Sigmoid colon (tissue), 6 donors: ENCODE measurements at regions not wholly inside any gene's neighbourhood (a gene's known extent, or its start where the extent isn't known, plus 50 kb on each side); places are given as distances from the start of the nearest gene placed in this dataset.

Experiments
- DNase-seq: peaks from one replicate; pipeline ENCODE4 v3.0.0-alpha.2; 2019
- H3K27ac ChIP-seq, 4 donors: fragments of 200-600 bp; sonication (generic); one replicate each; pipeline ENCODE4 v1.5.1; 2016 to 2019; ENCODE audit warnings: mild to moderate bottlenecking in 1 of 4
- H3K27me3 ChIP-seq, 3 donors: fragments of 200-600 bp; sonication (generic); one replicate each; pipeline ENCODE4 v1.5.1; 2019; ENCODE audit warnings: mild to moderate bottlenecking in 1 of 3
- H3K36me3 ChIP-seq, 4 donors: fragments of 200-600 bp; sonication (generic); one replicate each; pipeline ENCODE4 v1.5.1; 2016 to 2019
- H3K4me1 ChIP-seq, 4 donors: fragments of 200-600 bp; sonication (generic); one replicate each; pipeline ENCODE4 v1.5.1; 2017 to 2019
- H3K4me3 ChIP-seq, 4 donors: fragments of 200-600 bp; sonication (generic); one replicate each; pipeline ENCODE4 v1.5.1; 2017 to 2019; ENCODE audit warnings: mild to moderate bottlenecking in 2 of 4, moderate library complexity in 1 of 4
- H3K9me3 ChIP-seq, 4 donors: fragments of 200-600 bp in 3 of 4; sonication (generic) in 3 of 4; one replicate each; pipeline versions ENCODE4 v1.5.1 to v1.6.1; 2013 to 2019
- EP300 ChIP-seq, 4 donors: sonication (generic); formaldehyde crosslinking; IDR thresholded peaks; one replicate each; pipeline ENCODE4 v1.6.1; 2017; ENCODE audit warnings: antibody characterized with exemption in 4 of 4
- POLR2A ChIP-seq, 2 donors: fragments of 450-650 bp; IDR thresholded peaks; one replicate each; pipeline ENCODE4 v1.6.1; 2016; ENCODE audit warnings: antibody characterized with exemption in 2 of 2, mild to moderate bottlenecking in 2 of 2, moderate library complexity in 2 of 2
- POLR2AphosphoS5 ChIP-seq, 4 donors: sonication (generic); formaldehyde crosslinking; IDR thresholded peaks; one replicate each; pipeline ENCODE4 v1.6.1; 2017; ENCODE audit warnings: antibody characterized with exemption in 4 of 4
- WGBS, 2 donors: extraction: QIAGEN DNeasy Blood & Tissue Kit; methylation state at CpG; one replicate each; pipeline ENCODE4 v1.1.7; 2013; 5-methylcytosine and 5-hydroxymethylcytosine counted together
- intact Hi-C: fragments of 100-400 bp; cut with DNase I; formaldehyde crosslinking; loops from one replicate; pipeline ENCODE4 v1.15.1; 2023
- TF ChIP-seq, protein P1 (sequence below), 4 experiments: fragments of 450-650 bp in 3 of 4; fragments of 200-600 bp in 1 of 4; IDR thresholded peaks; one replicate each; pipeline ENCODE4 v1.5.1; 2016 to 2019; ENCODE audit warnings: antibody characterized with exemption in 4 of 4, mild to moderate bottlenecking in 3 of 4, moderate library complexity in 2 of 4
- donor health status: healthy with polysubstance abuse.
- donor health status: healthy.

DNA sequence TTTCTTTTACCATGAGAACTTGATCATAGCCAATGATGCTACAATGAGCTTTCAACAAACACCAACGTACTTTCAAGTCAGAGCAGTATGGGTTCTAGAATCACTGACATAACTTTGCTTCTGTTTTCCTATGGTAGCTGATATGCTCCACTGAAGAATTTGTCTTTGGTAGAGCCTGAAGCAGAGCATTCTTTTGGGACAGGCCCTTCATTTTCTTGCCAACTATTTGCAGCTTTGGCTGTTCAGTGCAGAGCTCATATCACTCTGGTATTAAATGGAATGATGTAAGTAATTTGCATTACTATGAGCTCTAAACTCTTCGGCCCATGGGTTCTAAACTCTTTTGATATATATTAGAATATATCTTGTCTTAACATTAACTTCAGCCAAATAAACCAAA, 51.8 kb upstream of the APC start:
- Histone ChIP-seq H3K36me3 (no peaks in the 10 kb centered on the region), H3K27me3 (no peaks in the 10 kb centered on the region), H3K4me3 (no peak overlapping the region), H3K9me3 (no peaks in the 10 kb centered on the region), H3K27ac (peak overlapping the region in 3 of 4 donors; percentile 53 to 88 (median 66)), H3K4me1 (peaks cover 0 to 50% (median 26%) of the 10 kb centered on the region in 4 donors)
- TF ChIP-seq POLR2AphosphoS5 (IDR thresholded peaks at IDR 0.05): no peak
- no peak for TF ChIP-seq POLR2A (IDR thresholded peaks at IDR 0.05)
- no peak for TF ChIP-seq EP300 (IDR thresholded peaks at IDR 0.05)
- WGBS, 2 donors: 80 to 81% methylated on average over 2 of the region's 2 CpGs
- intact Hi-C loops: no loop called here
- DNase-seq: no peak

DNA sequence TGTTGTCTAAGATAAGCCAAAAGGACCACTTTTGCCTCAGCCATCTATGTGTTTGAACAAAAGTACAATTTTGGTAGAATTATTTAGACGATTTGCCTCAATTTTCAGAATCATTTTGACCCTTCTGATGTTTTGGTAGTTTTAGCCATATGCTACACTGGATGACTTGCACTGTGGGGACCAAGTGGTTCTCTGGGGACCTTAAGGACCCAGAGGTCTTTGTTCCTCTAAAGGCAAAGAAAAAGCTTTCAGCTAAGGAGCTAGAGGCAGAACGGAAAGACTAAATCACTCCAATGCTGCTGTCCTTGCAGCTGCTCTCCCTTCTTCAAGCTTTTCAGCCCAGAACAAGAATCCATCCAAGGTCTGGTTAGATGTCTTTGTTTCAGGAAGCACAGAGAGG, 51.0 kb upstream of the APC start:
- intact Hi-C loops: no loop called here
- Histone ChIP-seq H3K27ac (peak overlapping the region in 2 of 4 donors; percentile 1 to 88), H3K4me1 (peaks cover 0 to 43% (median 20%) of the 10 kb centered on the region in 4 donors)

DNA sequence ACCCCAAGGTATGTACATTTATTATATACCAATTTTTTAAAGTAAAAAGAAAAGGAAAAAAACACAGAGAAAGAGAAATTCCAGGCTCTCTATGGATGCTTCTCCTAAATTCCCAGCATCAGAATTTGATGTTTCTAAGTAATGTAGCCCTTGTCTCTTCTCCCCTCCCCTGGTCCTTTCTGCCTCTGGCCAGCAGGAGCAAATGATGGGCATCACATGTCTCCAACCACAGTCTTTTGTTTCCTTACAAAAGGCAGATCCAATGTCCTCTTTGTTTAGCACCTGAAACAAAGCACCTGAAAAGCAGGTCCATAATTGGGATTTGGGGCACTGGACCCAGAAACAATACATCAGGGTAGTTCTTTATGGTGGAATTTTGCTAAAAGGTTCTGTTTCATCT, 50.4 kb upstream of the APC start:
- H3K27me3 ChIP-seq: no peaks in the 10 kb centered on the region
- H3K9me3 ChIP-seq: no peaks in the 10 kb centered on the region
- no peak for DNase-seq
- intact Hi-C loops: no loop called here
- TF ChIP-seq POLR2AphosphoS5 (IDR thresholded peaks at IDR 0.05) (no peak), EP300 (IDR thresholded peaks at IDR 0.05) (no peak), POLR2A (IDR thresholded peaks at IDR 0.05) (no peak)
- TF ChIP-seq, protein P1, sequence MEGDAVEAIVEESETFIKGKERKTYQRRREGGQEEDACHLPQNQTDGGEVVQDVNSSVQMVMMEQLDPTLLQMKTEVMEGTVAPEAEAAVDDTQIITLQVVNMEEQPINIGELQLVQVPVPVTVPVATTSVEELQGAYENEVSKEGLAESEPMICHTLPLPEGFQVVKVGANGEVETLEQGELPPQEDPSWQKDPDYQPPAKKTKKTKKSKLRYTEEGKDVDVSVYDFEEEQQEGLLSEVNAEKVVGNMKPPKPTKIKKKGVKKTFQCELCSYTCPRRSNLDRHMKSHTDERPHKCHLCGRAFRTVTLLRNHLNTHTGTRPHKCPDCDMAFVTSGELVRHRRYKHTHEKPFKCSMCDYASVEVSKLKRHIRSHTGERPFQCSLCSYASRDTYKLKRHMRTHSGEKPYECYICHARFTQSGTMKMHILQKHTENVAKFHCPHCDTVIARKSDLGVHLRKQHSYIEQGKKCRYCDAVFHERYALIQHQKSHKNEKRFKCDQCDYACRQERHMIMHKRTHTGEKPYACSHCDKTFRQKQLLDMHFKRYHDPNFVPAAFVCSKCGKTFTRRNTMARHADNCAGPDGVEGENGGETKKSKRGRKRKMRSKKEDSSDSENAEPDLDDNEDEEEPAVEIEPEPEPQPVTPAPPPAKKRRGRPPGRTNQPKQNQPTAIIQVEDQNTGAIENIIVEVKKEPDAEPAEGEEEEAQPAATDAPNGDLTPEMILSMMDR (IDR thresholded peaks at IDR 0.05): no peak
- H3K27ac ChIP-seq: no peak overlapping the region
- H3K36me3 ChIP-seq: no peaks in the 10 kb centered on the region
- H3K4me3 ChIP-seq: no peak overlapping the region
- H3K4me1 ChIP-seq: peaks cover 0 to 38% (median 17%) of the 10 kb centered on the region in 4 donors

More for the DNA sequence above, 51.0 kb upstream of the APC start:
- Histone ChIP-seq H3K36me3 (no peaks in the 10 kb centered on the region), H3K9me3 (no peaks in the 10 kb centered on the region), H3K4me3 (no peak overlapping the region), H3K27me3 (no peaks in the 10 kb centered on the region)
- WGBS, 2 donors: 75 to 87% methylated on average over 2 of the region's 2 CpGs
- no peak for DNase-seq
- no peak for TF ChIP-seq POLR2A (IDR thresholded peaks at IDR 0.05)
- no peak for TF ChIP-seq POLR2AphosphoS5 (IDR thresholded peaks at IDR 0.05)
- TF ChIP-seq, protein P1 (IDR thresholded peaks at IDR 0.05): no peak
- TF ChIP-seq EP300 (IDR thresholded peaks at IDR 0.05): no peak
